ENCODE measurements at regions not wholly inside any gene's neighbourhood (a gene's known extent, or its start where the extent isn't known, plus 50 kb on each side); places are given as distances from the start of the nearest gene placed in this dataset.
"Not testable (repeated sequence)": the region's sequence is repeated elsewhere in the genome, so short reads cannot be mapped to it uniquely, and the experiment has no call there.

DNA sequence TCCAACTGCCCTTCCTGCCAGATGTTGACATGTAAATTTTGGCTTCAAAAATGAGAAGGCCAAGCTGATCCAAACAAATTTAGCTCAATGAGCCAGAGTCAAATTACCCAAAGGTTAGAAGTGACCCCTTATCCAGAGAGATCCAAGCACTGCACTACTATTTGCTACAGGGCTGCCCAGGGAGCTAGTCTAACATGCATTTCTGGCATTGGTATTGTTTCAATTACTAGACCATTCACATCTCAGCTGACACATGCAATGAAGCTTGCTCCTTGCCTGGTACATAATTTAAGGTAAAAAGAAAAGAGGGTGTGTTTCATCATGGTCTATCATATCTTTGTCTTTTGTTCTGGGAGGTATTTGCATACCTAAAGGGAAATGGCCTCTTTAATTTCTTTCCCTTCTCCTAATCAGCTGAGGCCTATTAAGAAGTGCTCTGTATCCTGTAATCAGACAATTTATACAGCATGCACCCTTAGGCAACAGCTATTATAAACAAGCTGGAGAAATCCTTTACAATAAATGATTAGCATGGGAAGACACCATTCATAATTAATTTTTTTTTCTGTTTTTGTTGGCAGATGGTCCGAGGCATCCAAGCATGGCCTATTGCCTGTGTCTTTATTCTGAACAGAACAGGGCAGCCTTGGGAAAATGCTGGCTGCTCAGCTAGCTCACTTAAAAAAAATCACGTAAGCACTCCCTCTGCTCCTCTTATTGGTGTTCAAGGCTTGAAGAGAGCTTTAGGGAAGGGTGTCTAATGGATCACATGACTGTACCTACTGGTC is 161.5 kb upstream of the SALL1 start:
- no peak for DNase-seq (ENCODE audit: low read depth)

DNA sequence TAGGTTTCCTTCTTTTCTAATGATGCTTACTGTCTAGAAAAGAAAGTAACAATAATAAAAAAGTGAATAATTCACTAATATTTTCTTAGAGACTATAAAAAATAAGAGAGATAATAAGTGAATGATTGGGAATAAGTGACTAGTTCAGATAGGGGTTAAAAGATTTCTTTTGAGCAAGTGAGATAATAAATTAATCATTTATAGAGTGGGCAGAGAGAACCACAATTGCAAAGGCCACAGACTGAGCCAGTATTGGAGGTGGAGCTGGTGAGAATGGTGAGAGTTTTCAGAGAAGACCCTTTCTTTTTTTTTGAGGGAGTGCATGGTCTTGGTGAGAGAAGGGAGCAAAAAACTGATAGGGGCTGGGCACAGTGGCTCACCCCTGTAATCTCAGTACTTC is 159.1 kb upstream of the SALL1 start:
- no peak for DNase-seq (ENCODE audit: low read depth)

GRCh38 chr16:51306886-51307595 is 156.0 kb upstream of the SALL1 start:
- DNase-seq (ENCODE audit: low read depth), result no peak

GRCh38 chr16:51306116-51306515 is 155.0 kb upstream of the SALL1 start:
- no peak for DNase-seq (ENCODE audit: low read depth)

DNA sequence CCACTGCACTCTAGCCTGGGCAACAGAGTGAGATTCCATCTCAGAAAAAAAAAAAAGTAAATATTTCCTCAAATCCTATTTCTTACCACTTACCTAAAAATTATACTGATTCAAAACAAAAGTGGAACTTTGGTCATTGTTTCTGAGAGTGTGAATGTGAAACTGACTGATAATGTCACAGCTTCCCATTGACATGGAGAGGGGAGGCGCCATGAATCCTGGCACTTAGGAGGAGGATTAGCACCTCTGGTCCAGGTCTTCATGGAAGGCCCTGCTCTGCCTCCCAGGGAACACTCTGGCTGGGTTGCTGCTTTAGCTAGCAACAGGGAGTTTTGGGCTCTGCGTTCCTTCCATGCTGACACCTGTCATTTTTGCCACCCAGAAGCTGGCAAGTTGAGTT is 154.3 kb upstream of the SALL1 start:
- DNase-seq (ENCODE audit: low read depth), result no peak

DNA sequence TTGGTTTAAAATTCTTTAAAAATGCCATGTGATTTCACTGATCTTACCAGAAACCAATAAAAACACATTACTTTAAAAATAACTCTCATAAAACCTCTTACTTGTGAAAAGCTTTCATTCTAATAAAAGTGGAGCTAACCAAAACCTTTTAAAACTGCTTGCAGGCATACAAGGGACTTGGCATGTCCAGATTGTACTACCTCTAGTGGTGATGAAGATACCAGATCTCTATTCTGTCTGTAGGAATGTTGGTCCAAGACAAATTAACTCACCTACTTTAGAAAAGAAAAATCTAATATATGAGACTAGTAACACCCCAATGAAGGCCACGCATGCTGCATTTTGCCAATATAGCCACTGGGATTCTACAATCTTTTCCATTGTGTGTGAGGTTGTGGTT is 151.0 kb upstream of the SALL1 start:
- DNase-seq (ENCODE audit: low read depth), result no peak

DNA sequence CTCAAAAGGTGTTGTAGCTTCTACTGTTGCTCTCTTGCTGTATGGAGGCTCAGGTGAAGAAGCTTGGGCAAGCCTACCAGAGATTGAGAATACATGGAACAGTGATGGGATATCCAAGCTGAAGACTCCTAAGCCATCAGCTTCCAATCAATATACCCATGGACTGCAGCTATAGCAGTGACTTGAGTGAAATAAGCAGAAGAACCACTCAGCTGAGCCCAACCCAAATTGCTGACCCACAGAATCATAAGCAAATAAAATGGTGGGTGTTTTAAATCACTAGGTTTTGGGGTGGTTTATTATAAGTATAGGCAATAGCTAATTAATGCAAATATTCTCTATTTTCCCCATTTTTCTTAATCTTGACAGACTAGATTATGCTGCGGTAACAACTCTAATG is 147.7 kb upstream of the SALL1 start:
- DNase-seq (ENCODE audit: low read depth), result no peak

GRCh38 chr16:51290442-51291285 is 139.6 kb upstream of the SALL1 start:
- DNase-seq (ENCODE audit: low read depth), result no peak

- no peak for DNase-seq (ENCODE audit: low read depth)
These were observed 138.3 kb upstream of the SALL1 start for GRCh38 chr16:51289336-51289735.

- no peak for DNase-seq (ENCODE audit: low read depth)
These were observed 136.2 kb upstream of the SALL1 start for GRCh38 chr16:51287121-51287755.

GRCh38 chr16:51286272-51286671 is 135.2 kb upstream of the SALL1 start:
- no peak for DNase-seq (ENCODE audit: low read depth)

DNA sequence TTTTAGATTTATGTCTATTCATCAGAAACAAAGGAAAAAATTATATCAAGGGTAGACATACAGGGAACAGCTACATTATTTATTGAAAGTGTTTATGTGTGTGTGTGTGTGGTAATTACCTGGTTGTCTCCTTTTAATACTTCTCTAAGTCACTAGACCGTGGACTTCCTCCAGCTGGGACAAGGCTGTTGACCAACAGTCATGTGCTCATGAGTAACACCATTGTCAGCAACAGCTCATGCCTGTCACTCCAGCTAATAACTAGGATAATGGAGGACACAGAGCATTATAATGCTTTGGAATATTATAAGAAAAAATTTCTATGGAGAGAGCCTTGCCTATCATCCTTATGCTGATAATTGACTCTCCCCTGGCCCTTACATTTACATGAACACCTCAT is 125.3 kb upstream of the SALL1 start:
- no peak for DNase-seq (ENCODE audit: low read depth)

DNA sequence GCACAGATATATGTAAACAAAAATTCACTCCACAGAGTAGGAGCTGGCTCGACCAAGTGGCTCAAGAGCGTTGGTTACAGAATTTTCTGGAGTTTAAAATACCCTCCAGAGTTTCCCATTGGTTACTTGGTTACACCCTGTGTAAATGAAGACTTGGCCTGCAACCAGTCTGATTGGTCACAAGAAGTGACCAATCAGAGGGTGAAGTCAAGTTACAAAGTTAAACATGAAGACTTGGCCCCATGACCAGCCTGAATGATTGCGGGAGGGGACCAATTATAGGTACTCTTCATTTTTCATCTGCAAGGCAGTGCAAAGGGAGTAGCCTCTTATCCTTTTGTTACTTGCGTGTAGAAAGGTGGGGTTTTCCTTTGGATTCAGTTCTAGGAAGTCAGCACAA is 121.3 kb upstream of the SALL1 start:
- no peak for DNase-seq (ENCODE audit: low read depth)

DNA sequence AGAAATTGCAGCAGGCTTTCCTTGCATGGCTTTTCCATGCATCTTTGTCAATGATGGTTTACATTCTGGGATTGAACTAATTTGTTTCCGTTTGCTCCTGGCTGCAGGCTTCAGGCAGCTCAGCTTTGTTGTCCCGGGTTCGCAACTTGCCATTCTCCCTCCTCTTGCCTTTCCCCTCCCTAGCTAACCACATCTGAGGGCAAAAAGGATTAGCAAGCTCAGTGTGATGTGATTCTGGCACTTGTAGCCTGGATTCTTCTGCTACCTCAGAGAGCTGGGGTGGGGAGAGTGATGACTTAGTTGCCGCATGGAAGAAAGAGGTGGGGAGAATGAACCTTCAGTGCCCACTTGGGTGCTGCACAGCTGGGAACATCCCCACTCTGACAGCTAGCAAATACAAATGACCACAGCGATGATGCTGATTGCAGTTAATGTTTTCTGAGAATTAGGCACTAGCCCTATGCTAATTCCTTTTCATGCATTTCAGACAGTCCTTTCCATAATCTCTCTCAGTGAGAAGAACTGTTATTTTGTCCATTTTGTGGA is 120.2 kb upstream of the SALL1 start:
- no peak for DNase-seq (ENCODE audit: low read depth)

- DNase-seq (ENCODE audit: low read depth), result no peak
These were observed 117.2 kb upstream of the SALL1 start for GRCh38 chr16:51268237-51268636.

DNA sequence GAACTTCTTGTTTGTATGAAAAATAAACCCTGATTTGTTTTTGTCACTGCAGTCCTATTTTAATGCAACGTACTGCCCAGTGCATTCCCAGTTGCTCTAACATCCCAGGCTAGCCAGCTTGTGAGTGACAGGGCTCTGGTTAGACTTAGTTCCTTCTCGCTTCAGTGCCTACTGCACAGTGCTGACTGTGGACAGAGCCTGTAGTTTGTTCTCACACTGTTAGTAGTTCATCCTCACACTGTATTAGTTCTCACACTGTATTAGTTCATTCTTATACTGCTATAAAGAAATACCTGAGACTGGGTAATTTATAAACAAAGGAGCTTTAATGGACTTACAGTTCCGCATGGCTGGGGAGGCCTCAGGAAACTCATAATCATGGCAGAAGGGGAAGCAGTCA is 116.6 kb upstream of the SALL1 start:
- DNase-seq (ENCODE audit: low read depth), result no peak

GRCh38 chr16:51262428-51262827 is 111.4 kb upstream of the SALL1 start:
- DNase-seq (ENCODE audit: low read depth), result no peak

DNA sequence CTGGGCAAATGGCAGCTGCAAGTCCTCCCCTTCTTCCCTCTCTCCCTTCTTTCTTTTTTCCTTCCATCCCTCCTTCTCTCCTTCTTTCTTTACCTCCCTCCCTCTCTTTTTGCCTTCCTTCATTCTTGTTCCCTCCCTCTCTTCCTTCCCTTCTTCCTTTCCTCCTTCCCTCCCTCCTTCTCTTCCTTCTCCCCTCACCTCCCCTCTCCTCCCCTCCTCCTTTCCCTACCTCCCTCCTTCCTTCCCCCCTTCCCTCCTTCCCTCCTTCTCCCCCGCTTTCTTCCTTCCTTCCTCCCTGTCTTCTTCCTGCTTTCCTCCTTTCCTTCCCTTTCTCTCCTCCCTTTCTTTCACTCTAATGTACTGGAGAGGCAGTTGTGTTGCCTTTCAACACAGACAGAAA is 110.8 kb upstream of the SALL1 start:
- DNase-seq (ENCODE audit: low read depth), result no peak

DNA sequence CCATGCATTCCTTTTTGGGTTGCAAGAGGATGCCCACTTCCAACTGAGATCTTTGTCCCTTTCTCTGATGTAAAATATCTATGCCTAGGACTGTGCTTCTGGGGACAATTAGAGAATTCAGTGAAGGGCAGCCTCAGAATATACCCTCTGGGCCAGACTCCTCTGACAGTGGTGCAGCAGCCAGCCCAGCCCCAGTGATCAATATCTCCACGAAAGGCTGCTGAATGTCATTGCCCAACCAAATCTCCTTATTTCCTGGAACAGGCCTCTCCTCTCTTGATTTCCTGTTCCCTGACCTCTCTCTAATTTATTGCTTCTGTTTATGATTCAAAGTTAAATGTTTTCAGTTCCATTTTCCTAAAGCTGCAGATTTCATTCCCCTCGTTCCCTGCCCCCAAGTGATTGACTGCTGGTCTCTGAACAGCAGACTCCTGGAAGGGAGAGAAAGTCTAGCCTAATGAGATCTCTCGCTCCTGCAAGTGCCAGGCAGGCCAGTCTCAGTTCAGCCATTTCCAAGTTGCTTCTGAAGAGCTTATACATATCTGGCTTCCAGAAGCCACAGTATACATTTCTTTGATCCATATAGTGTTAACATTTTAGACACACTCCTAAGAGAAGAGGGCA is 104.4 kb upstream of the SALL1 start:
- no peak for DNase-seq (ENCODE audit: low read depth)

DNA sequence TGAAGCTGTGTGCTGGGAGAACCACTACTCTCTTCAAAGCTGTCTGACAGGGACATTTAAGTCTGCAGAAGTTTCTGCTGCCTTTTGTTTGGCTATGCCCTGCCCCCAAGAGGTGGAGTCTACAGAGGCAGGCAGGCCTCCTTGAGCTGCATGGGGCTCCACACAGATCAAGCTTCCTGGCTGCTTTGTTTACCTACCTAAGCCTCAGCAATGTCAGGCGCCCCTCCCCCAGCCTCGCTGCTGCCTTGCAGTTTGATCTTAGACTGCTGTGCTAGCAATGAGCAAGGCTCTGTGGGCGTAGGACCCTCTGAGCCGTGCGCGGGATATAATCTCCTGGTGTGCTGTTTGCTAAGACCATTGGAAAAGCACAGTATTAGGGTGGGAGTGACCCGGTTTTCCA is 103.3 kb upstream of the SALL1 start:
- DNase-seq (ENCODE audit: low read depth), result not testable (repeated sequence)

- no peak for DNase-seq (ENCODE audit: low read depth)
These were observed 97.1 kb upstream of the SALL1 start for GRCh38 chr16:51248217-51248616.

DNA sequence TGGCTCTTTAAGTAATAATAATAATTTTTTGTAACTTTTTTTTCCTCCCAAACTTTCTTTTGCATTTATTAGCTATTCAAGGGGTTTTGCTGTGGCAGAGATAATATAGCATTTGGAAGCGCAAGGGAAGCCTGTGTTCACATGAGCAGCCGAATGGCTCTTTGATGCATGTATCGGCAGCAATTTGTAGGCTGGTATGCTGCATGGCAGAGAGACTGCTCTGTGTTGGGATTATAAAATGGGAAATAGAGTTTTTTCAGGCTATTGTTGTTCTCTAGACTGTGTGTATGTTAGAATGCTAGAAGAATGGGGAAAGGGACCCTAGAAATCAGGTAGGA is 94.6 kb upstream of the SALL1 start:
- DNase-seq (ENCODE audit: low read depth), result no peak

Measured in iris pigment epithelial cell (primary cell).